D341Med (cell line): ENCODE measurements at regions not wholly inside any gene's neighbourhood (a gene's known extent, or its start where the extent isn't known, plus 50 kb on each side); places are given as distances from the start of the nearest gene placed in this dataset.

ENCODE experiments used
- DNase-seq: peaks from one replicate; pipeline ENCODE4 v3.0.0; 2012; ENCODE audit warnings: low spot score

DNA sequence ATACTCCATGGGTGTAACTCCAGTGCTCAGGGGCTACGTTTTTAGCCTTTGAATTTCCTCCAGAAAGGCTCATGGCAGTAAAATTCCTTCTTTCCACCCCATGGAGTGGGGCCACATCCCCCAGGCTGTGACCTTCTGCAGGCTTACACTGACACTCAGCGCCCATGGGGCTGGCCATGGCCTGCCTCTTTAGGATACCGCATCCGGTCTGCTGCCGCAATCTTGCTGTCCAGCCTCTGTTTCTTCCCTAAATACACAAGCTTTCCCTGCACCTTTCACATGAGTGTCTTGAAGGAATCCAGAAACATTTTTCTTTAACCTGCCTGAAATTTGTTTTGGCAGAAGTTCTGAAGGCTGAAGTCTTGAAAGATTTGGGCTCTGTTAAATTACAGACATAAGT, 170.5 kb downstream of the NTMT2 start:
- no peak for DNase-seq

DNA sequence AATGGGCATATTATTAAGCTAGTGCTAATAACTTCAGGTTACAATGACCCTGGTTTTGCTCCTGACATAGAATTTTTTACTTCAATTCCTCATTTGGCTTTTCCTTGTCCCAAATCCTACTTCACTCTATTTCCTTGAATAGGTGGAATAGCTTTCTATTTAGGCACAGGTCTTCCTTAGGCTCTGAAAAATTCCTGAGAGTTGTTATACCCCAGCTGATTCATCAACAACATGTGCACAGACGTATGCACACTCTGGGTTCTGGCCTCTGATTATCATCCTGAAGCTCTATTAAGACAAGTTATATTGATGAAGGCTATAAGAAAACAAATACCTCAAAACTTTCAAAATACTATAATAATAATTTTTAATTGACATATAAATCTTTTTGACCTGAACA, 172.4 kb downstream of the NTMT2 start:
- DNase-seq = no peak

DNA sequence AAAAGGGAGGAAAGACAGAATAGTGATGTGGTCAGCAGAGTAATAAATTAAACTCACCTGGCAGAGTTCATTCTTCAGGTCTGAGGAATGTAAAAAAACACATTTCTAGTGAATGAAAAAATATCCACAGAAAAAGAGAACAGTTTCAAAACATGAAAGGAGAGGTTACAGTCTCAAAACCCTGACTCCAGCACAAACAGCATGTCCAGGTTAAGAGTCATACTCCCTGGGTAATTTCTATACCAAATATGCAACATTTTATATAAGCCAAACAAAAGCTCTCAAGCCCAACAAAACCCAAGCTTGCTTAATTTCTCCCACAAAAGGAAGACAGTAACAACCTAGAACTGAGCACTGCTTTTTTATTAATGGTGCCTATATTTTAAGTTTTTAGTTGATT, 173.0 kb downstream of the NTMT2 start:
- no peak for DNase-seq

DNA sequence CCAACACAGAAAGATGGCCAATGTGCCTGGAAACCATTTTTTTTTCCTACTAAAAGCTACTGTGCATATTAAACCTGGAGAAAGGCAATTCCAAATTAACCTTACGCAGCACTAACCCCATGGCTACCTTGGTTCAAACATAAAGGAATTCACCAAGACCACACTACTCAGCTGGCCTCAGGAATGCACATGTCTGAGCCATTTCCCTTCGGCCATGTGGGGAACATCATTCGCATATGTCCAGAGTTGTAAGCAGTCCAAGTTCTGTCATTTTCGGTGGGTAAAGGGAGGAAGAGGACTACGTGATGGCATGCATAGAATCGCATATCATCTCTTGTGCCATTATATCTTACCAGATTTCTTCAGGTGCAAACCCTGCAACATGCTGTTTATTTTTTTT, 175.4 kb downstream of the NTMT2 start:
- DNase-seq = no peak

DNA sequence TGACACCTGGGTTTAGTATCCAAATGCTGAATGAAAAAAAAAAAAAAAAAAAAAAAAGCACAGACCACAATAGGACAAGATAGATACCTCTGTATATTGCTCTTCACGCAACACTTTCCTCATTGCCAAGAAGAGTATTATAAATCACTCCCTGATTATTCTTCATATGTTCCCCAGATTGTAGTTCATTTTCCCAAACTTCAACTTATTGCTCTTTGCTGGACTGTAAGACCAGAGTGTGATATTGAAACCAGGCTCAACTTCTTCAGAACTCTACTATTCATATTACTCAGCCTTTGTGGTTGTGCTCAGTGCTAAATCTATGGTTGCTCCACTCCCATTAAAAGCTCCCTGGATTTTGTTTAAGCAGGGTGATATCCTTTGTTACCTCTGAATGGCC, 180.4 kb downstream of the NTMT2 start:
- no peak for DNase-seq

DNA sequence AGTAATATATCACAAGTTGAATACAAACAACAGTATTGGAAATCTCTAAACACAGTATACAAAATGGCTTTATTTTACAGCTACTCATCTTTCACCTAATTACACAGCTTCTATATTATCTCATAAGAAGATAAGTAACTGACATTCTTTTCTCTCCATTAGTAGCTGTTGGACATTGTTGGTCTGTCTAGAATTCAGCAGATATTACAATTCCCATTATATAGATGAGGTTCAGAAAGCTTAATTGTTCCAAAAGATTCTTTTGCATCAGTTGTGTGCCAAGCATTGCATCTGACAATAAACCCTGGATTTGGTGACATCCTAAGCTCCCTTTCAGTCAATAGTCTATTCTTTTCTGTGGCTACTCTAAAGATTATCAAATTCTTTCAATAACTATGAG, 187.0 kb downstream of the NTMT2 start:
- DNase-seq = no peak

DNA sequence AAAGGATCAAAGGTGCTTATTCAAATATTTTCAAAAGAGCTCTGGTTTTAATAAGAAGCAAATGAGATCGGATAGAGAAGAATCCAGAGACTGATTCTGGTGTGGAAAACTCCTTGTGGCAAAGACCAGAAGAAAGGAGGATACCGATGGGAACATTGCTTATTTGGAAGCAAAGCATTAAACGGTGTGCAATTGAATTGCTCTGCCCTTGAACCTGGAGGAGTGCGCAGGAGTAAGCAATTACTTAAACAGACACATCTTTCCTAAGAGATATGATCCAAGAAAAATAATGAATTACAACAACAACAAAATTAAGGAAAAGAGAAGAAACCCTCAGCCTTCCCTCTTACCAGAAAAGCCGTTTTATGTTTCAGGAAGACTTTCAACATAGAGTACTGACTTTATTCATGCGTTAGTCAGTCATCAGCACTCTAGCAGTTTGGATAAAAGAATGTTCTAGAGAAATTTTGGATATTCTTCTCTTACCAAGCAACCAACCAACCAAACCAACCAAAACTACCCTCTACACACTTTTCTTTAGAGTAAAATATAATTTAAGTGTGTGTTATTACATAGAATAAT, 191.7 kb downstream of the NTMT2 start:
- no peak for DNase-seq

DNA sequence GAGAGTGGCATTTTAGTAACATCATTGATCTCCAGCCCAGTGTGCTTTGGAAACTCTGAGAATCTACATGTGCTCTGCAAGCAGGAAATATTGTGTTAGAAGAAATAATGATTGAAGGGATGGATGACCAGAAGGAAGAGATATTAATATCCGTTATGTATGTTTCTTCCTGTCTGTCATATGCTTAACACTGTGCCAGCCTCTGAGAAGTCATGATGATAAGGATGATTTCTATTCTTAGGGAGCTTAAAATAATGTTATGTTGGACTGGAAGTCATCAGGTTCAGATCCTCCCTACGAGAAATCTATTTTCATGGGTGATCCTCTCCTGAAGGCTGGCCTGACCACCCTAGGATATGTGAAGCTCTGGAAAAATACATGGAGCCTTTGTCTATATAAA, 192.4 kb upstream of the GORAB start:
- DNase-seq = no peak

DNA sequence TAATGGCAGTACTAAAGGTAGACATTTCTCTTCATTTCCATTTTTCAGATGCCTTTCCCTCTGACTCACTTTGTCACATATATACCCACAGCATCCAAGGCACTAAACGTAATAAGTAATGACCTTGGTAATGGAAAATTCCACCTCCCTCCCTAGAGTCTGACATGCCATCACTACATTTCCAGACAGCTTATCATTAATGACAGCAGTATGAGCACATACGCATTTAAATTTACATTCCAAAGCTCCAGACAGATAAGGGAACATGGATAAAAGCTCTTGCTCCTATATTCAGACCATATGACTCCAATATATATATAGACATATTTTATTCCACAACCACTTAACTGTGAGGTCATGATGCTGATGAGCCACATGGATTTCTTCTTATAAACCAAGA, 191.7 kb upstream of the GORAB start:
- no peak for DNase-seq

DNA sequence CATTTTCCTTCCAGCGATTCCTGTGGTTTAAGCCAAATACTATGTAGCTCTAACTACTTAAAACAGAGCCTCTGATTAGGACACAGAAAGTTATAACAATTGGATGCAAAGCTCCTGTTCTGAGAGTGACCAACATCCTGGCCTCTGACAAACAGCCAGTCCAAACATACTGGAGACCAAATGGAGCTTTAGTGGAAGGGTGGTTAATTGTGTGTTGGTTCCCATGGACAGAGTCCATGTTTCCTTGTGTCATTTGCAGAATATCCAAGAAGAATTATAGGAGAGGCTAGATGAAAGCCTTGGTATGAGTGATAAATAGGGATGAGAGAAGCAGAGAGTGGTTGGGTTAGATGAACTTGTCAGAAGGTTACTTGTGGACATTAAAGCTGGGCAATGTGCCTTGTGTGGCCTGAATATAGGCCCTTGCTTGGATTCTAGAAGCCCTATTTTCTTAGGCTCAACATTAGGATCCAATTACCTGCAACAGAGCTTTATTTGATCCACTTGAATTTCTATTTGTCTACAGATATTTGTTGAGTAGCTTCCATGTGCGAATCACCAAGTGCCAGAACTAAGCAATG, 180.5 kb upstream of the GORAB start:
- no peak for DNase-seq

DNA sequence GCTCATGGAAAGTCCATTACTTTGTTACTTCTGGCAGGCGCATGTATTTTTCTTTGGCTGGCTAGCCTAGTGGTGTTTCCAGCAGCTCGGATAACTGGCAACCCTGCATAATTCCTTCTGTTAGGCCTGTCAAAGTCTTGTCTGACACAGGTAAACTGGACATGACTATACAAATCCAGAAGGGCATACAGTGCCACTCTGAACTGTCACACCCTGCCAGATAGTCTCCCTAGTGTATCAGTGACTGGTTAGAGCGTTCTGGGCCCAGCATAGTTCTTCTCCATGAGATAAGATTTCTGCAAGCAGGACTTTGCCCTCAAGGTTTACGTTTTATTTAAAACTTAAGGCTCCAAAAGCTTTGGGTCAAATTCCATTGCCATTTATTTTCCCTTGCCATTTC, 177.7 kb upstream of the GORAB start:
- no peak for DNase-seq

DNA sequence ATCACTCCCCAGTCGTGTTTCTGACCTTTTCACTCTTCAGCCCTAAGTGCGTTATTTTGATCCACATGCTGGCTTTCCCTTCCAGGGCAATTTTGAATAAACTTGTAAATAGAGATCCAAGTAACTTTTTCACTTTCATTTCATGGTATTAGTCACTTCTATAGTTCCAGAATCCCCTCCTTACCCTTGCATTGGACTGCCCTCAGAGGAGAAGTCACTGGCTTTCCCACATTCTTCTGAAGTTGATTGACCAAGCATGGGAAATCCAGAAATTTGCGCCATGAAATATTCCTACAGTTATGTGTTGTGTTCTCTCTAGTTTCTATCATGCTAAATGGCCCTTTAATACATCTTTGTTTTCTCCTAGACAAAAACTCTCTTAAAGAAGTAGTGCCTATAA, 177.3 kb upstream of the GORAB start:
- DNase-seq = no peak

DNA sequence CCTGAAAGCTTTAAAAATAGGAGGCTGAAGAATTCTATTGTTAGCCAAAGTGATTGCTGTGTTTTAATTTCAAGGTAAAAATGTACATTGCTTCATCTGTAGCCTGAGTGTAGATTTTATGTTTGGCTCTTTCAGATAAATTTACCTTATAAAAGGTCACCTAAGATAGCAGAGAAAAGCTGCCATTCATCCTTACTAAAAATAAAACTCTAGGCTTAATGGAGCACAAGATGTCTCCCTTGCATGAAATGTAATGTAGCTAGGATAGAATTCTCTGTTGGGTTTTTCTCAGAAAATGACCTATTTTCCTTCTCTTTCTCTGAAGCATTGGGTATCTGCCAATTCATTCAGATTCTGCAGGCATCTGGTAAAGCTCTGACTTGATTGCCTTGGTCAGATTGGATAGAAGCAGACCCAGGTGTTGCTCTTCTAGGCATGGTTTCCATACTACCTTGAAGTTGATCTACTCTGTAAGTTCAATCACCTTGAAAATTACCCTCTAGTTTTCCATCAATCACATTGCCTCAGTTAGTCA, 176.6 kb upstream of the GORAB start:
- no peak for DNase-seq

DNA sequence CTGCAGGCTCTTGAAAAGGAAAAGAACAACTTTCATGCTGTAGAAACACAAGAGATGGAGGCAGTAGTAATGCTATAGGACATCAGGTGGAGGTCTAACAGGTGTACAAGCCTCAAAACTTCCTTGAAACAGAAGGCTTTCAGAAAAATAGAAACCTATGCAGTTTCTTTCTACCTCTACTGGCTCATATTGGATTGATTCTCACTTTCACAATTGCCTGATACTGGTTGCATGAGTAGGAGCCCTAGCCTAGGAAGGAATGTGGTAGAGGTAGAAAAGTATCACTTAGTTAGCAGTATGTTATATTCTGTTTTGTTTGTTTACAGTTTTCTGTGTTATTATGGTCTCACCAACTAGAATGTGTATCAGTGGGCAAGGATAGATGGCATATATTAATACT, 175.4 kb upstream of the GORAB start:
- DNase-seq = no peak

DNA sequence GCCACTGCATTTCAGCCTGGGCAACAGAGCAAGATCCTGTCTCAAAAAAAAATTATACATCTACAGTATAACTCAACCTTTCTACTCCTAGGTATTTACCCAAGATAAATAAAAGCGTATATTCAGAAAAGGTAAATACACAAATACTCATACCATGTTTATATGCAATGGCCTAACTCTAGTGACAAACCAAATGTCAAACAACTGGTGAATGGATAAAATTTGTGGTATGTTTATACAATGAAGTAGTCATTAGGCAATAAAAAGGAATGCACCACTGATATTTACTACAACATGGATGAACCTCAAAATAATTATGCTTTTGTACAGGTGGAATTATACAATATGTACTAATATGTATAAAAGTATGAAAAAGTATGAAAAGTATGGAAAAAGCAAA, 174.2 kb upstream of the GORAB start:
- DNase-seq = no peak

DNA sequence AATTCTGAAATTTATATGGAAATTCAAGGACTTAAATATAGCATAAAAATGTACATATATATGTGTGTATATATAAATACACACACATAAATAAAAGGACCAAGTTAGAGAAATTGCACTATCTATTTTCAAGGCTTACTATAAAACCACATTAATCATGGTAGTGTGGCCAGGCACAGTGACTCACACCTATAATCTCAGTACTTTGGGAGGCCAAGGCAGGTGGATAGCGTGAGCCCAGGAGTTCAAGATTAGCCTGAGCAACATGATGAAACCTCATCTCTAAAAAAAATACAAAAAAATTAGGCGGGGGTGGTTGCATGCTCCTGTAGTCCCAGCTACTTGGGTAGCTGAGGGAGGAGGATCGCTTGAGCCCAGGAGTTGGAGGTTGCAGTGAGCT, 171.4 kb upstream of the GORAB start:
- no peak for DNase-seq

DNA sequence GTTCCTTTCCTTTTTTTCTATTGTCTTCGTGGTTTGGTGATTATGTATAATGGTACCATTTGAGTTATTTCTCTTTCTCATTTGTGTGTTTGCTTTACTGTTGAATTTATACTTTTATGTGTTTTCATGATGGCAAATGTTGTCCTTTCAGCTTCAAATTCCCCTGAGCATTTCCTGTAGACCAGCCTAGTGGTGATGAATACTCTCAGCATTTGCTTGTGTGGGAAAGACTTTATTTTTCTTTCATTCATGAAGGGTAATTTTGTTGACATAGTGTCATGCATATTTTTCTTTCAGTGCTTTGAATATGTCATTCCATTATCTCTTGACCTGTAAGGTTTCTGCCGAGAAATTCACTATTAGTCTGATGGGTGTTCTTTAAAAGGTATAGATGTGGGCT, 166.6 kb upstream of the GORAB start:
- no peak for DNase-seq

DNA sequence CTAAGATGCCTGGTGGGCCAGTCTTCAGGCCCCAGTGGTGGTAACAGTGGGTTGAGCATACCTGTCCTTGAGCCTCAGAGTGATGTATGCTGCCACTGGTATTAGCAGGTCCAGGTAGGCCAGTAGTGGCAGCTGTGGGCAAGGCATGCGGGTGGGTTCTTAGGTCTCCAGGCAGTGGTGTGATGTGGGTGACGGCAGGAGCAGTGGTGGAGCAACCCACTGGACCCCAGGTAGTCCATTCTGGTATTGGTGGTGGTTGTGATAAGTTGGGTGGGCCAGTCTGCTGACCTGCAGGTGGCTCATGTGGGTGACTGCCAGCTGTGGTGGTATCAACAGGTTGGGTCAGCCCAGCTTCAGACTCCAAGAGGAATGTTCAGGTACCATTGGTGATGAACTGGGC, 165.0 kb upstream of the GORAB start:
- DNase-seq = no peak

DNA sequence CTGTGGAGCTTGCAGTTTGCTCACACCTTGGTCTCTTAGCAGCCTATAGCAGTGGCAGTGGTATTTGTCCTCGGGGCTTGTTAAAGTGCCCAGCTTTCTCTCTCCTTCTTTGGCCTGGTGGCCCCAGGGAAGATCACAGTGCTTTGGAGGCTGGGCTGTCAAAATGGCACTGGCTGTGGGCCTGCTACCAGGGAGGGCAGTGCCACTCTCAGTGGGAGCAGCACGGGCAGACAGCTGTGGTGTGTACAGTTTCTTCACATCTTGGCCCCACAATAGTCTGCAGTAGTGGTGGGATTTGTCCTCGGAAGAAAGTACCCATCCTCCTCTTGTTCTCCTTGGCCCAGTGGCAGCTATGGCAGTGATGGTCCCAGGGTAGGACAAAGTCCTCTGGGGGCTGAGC, 164.4 kb upstream of the GORAB start:
- no peak for DNase-seq

DNA sequence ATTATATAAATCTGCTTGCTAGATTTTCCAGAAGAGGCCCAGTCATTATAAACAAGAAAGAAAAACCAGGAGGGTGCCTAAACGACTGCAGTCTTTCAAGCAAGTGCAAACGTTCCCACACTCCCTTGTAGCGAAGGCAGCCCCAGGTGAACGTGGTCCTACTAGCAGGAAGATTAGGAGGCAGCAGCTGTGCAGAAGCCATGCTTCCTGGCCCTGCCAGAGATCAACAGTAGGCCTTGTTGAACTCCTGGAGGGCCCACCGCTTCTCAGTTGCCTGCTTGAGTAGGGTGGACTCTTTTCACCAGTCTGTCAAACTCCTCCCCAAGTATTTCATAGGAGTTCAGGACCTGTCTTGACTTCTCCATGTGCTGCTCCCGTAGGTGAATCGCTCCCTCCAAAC, 163.0 kb upstream of the GORAB start:
- no peak for DNase-seq

DNA sequence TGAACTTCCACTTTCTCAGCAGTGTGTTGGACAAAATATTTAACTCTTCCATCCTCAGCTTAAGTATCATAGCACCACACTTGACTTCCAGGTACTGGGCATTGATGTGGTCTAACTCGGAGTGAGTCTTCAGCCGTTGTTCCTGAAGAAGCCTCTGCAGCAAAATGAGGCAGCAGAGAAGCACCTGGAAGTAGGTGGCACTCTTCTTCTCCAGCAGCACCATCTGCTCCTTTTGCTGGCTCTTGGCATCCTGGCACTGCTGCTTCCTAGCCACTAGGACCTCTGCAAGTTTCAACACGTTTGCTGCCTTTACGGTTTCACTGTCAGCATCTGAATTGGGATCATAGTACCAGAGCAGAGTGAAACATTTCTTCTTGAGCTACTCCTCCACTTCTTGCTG, 162.5 kb upstream of the GORAB start:
- DNase-seq = no peak

DNA sequence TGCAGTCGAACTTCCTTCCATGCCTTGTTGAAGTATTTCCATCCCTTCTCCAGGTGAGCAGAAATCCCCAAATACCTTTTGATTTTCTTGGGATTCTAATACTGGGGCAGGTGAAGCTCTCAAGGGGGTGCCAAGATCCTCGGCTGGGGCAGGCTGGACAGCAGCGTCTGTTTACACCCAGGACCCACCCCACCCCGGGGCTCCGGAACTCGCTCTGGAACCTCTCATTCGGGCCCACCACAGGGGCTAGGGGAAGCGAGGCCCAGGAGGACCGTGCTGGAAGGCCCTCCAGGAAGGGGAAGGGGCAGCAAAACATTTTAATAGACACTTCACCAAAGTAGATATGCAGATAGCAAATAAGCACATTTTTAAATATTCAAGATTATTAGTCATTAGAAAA, 161.9 kb upstream of the GORAB start:
- DNase-seq = no peak

DNA sequence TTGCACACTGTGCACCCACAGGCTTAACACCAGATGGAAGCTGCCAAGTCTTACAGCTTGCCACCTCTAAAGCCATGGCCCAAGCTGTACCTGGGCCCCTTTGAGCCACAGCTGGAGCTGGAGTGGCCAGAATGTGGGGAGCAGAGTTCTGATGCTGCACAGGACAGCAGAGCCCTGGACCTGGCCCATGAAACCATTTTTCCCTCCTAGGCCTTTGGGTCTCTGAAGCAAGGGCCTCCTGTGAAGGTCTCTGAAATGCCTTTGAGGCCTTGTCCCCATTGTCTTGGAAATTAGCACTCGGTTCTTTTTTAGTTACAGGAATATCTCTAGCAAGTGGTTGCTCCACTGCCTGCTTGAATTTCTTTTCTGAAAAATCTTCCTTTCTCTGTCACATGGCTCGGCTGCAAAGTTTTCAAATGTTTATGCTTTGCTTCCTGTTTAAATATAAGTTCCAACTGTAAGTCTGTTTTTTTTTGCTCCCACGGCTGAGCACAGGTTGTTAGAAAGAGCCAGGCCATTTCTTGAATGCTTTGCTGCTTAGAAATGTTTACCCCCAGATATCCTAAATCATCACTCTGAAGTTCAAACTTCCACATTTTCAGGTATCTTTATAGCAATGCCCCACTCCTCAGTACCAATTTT, 156.8 kb upstream of the GORAB start:
- DNase-seq = no peak

DNA sequence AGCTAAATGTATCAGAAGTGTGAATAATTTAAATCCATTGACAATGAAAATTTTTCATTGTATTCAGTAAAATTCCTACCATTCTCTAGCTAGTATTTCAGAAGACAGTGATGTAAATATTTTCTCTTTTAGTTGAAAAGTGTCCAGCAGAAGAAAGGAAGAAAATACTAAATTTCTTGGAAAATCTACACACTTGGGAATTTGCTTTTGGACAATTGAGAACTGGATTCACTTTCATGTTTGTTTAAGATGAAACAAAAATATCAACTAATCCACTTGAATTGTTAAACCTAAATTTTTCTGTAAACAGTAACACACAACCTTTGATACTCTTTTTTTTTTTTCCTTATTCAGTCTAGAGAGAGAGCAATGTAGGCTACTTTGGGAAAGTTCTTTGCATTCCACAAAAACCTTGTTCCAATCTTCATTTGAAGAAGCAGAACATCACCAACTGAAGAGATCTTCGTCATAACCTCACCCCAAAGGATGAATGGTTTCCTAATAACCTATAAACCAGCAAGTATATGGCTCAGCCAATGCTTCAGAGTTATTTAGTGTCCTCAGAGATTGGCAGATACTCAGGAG, 155.1 kb upstream of the GORAB start:
- no peak for DNase-seq
